Astrocyte (in vitro differentiated cells and primary cell): ENCODE measurements at regions not wholly inside any gene's neighbourhood (a gene's known extent, or its start where the extent isn't known, plus 50 kb on each side); places are given as distances from the start of the nearest gene placed in this dataset.
"Not testable (repeated sequence)": the region's sequence is repeated elsewhere in the genome, so short reads cannot be mapped to it uniquely, and the experiment has no call there.

Source experiments
- DNase-seq: peaks from one replicate; pipeline ENCODE4 v3.0.0-alpha.2; 2010; ENCODE audit warnings: low read depth
- FAIRE-seq: peaks from 2 replicates; lab custom pipeline; 2011; peaks lifted over from hg19 to GRCh38; lab: Jason Lieb, UNC
- H2AFZ ChIP-seq: 2 replicates; pipeline ENCODE4 v1.6.0; 2012; ENCODE audit warnings: low read depth, low read length, inconsistent platforms
- H3K27ac ChIP-seq: 2 replicates; pipeline ENCODE4 v1.5.1; 2011; ENCODE audit warnings: low read depth, low read length, inconsistent platforms
- H3K27me3 ChIP-seq: 2 replicates; pipeline ENCODE4 v1.6.0; 2011; ENCODE audit warnings: low read length, inconsistent platforms; ENCODE audit not compliant: insufficient read depth
- H3K36me3 ChIP-seq: 2 replicates; pipeline ENCODE4 v1.5.1; 2011; ENCODE audit warnings: low read length, inconsistent platforms; ENCODE audit not compliant: insufficient read depth
- H3K4me1 ChIP-seq: 2 replicates; pipeline ENCODE4 v1.5.1; 2011; ENCODE audit warnings: low read length, inconsistent platforms; ENCODE audit not compliant: insufficient read depth
- H3K4me2 ChIP-seq: 2 replicates; pipeline ENCODE4 v1.6.0; 2012; ENCODE audit warnings: low read length, inconsistent platforms
- H3K4me3 ChIP-seq: 2 replicates; pipeline ENCODE4 v1.5.1; 2011; ENCODE audit warnings: low read depth, mild to moderate bottlenecking, low read length, inconsistent platforms; ENCODE audit not compliant: insufficient read depth
- H3K79me2 ChIP-seq: 2 replicates; pipeline ENCODE4 v1.6.0; 2012; ENCODE audit warnings: mild to moderate bottlenecking, low read length, inconsistent platforms; ENCODE audit not compliant: insufficient read depth
- H3K9ac ChIP-seq: 2 replicates; pipeline ENCODE4 v1.6.0; 2012; ENCODE audit warnings: mild to moderate bottlenecking, low read length, inconsistent platforms
- H3K9me3 ChIP-seq: 2 replicates; pipeline ENCODE4 v1.5.1; 2012; ENCODE audit warnings: low read depth, mild to moderate bottlenecking, low read length, inconsistent platforms; ENCODE audit not compliant: insufficient read depth
- H4K20me1 ChIP-seq: 2 replicates; pipeline ENCODE4 v1.6.0; 2012; ENCODE audit warnings: low read length, inconsistent platforms; ENCODE audit not compliant: insufficient read depth
- H3K27ac Mint-ChIP-seq: one replicate; pipeline ENCODE4 v1.8.0; 2021; ENCODE audit warnings: mild to moderate bottlenecking, mixed read lengths; ENCODE audit not compliant: unreplicated experiment
- H3K27me3 Mint-ChIP-seq: one replicate; pipeline ENCODE4 v1.8.0; 2021; ENCODE audit warnings: low read depth, mixed read lengths; ENCODE audit not compliant: unreplicated experiment
- H3K36me3 Mint-ChIP-seq: one replicate; pipeline ENCODE4 v1.8.0; 2021; ENCODE audit warnings: low read depth, mixed read lengths; ENCODE audit not compliant: unreplicated experiment
- H3K4me1 Mint-ChIP-seq: one replicate; pipeline ENCODE4 v1.8.0; 2021; ENCODE audit warnings: low read depth, mixed read lengths; ENCODE audit not compliant: unreplicated experiment
- H3K4me3 Mint-ChIP-seq: one replicate; pipeline ENCODE4 v1.8.0; 2021; ENCODE audit warnings: mild to moderate bottlenecking, moderate library complexity, mixed read lengths; ENCODE audit not compliant: unreplicated experiment
- H3K9me3 Mint-ChIP-seq: one replicate; pipeline ENCODE4 v1.8.0; 2021; ENCODE audit warnings: mild to moderate bottlenecking, mixed read lengths; ENCODE audit not compliant: unreplicated experiment
- EZH2 ChIP-seq: IDR thresholded peaks from 2 replicates; pipeline ENCODE4 v1.6.1; 2012; ENCODE audit warnings: mild to moderate bottlenecking, low read length, inconsistent platforms; ENCODE audit not compliant: insufficient read depth
- TF ChIP-seq, protein P1 (sequence below): IDR thresholded peaks from 2 replicates; pipeline ENCODE4 v1.5.1; 2011; ENCODE audit warnings: low read depth, mild to moderate bottlenecking, inconsistent platforms, low read length, moderate library complexity; ENCODE audit not compliant: insufficient read depth

DNA sequence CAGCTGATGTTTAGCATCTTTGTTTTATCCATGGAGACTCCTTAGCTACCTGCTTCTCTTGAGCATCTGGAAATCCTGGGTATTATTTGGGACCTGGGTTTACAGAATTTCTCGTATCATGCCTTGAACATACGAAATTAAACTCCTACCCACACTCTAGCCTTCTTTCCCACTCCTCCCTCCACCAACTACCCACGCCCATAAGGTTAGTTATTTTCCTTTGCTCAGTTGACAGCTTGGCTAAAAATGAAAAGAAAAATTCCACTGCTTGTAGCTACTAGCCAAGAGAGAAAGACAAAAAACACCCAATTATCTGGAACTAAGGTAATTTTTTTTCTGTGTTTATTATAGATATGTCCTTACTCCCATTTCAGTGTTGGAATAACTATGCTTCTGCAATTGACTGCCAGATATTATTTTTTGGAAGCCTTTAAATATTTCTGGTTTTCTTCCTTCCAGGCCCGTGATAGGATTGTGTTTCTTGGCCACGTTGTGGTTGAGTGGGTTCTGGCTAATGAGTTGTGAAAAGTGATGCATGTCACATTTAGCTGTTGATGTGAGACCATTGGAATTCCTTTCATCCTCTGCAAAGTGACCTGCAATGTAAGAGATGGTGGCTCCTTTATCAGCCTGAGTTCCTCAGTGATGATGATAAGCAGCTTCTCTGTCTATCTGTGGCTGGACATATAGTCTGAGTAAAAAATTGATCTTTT, 308.1 kb downstream of the LRRC70 start:
- Histone ChIP-seq H3K4me1 (peaks cover 3% of the 10 kb centered on the region), H3K79me2 (no peaks in the 10 kb centered on the region), H4K20me1 (no peaks in the 10 kb centered on the region), H3K27me3 (no peaks in the 10 kb centered on the region), H3K4me2 (peak overlapping the region; percentile 52), H3K9me3 (no peaks in the 10 kb centered on the region), H3K27ac (no peak overlapping the region), H3K36me3 (no peaks in the 10 kb centered on the region), H3K4me3 (no peak overlapping the region), H2AFZ (no peak overlapping the region), H3K9ac (no peak overlapping the region)
- DNase-seq, result peak; percentile 32
- Mint-ChIP-seq H3K4me1 (peaks cover 18% of the 10 kb centered on the region), H3K27me3 (peaks cover 2% of the 10 kb centered on the region), H3K4me3 (no peak overlapping the region), H3K9me3 (no peaks in the 10 kb centered on the region), H3K36me3 (no peaks in the 10 kb centered on the region), H3K27ac (peak overlapping the region; percentile 21)
- TF ChIP-seq, protein P1, sequence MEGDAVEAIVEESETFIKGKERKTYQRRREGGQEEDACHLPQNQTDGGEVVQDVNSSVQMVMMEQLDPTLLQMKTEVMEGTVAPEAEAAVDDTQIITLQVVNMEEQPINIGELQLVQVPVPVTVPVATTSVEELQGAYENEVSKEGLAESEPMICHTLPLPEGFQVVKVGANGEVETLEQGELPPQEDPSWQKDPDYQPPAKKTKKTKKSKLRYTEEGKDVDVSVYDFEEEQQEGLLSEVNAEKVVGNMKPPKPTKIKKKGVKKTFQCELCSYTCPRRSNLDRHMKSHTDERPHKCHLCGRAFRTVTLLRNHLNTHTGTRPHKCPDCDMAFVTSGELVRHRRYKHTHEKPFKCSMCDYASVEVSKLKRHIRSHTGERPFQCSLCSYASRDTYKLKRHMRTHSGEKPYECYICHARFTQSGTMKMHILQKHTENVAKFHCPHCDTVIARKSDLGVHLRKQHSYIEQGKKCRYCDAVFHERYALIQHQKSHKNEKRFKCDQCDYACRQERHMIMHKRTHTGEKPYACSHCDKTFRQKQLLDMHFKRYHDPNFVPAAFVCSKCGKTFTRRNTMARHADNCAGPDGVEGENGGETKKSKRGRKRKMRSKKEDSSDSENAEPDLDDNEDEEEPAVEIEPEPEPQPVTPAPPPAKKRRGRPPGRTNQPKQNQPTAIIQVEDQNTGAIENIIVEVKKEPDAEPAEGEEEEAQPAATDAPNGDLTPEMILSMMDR, result no peak
- TF ChIP-seq EZH2, result no peak
- FAIRE-seq, result no peak

DNA sequence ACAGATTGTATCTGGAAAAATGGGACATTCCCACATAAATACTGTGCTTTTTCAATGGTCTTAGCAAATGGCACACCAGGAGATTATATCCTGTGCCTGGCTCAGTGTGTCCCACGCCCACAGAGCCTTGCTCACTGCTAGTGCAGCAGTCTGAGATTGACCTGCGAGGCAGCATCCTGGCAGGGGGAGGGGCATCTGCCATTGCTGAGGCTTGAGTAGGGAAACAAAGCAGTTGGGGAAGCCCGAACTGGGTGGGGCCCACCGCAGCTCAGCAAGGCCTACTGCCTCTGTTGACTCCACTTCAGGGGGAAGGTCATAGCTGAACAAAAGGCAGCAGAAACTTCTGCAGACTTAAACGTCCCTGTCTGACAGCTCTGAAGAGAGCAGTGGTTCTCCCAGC, 258.7 kb downstream of the LRRC70 start:
- H3K4me1 Mint-ChIP-seq, H3K9me3 ChIP-seq, FAIRE-seq, H3K4me3 Mint-ChIP-seq, H3K4me2 ChIP-seq, H3K27ac ChIP-seq, H3K79me2 ChIP-seq, H3K36me3 ChIP-seq, H3K9me3 Mint-ChIP-seq, H3K9ac ChIP-seq, H3K4me1 ChIP-seq, H3K27me3 Mint-ChIP-seq, H4K20me1 ChIP-seq, H3K27ac Mint-ChIP-seq, DNase-seq, H3K27me3 ChIP-seq, H3K4me3 ChIP-seq, H3K36me3 Mint-ChIP-seq, H2AFZ ChIP-seq: not testable (repeated sequence)

DNA sequence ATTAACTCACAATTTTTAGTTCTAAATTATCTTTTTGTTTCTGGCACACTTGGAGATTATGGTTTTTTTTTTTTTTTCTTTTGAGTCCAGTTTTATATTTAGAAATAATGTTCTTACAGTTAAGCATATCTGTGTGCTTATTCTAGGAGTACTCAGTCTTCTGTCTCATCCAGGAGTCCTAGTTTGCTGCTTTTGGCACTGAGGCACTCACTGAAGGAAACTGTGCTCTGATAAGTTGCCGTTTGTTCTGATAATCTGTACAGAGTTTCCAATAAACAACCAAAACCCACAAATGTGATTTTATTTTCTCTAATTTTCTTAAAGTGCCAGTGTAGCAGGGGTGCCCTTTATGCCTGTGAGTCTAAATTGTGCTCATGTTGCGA, 251.0 kb downstream of the LRRC70 start:
- no peaks in the 10 kb centered on the region for H3K79me2 ChIP-seq
- no peak overlapping the region for H3K4me3 ChIP-seq
- H3K4me2 ChIP-seq, result no peak overlapping the region
- Mint-ChIP-seq H3K4me3 (no peak overlapping the region), H3K4me1 (no peaks in the 10 kb centered on the region), H3K9me3 (no peaks in the 10 kb centered on the region), H3K27me3 (no peaks in the 10 kb centered on the region), H3K36me3 (no peaks in the 10 kb centered on the region), H3K27ac (no peak overlapping the region)
- FAIRE-seq, result no peak
- H3K4me1 ChIP-seq, result no peaks in the 10 kb centered on the region
- H3K27ac ChIP-seq, result no peak overlapping the region
- no peak for DNase-seq
- H2AFZ ChIP-seq, result no peak overlapping the region
- TF ChIP-seq EZH2, result no peak
- TF ChIP-seq, protein P1, result no peak
- no peaks in the 10 kb centered on the region for H3K9me3 ChIP-seq
- H3K9ac ChIP-seq, result no peak overlapping the region
- no peaks in the 10 kb centered on the region for H3K27me3 ChIP-seq
- no peaks in the 10 kb centered on the region for H3K36me3 ChIP-seq
- no peaks in the 10 kb centered on the region for H4K20me1 ChIP-seq
